ENCODE measurements at regions not wholly inside any gene's neighbourhood (a gene's known extent, or its start where the extent isn't known, plus 50 kb on each side); places are given as distances from the start of the nearest gene placed in this dataset.
"Not testable (repeated sequence)": the region's sequence is repeated elsewhere in the genome, so short reads cannot be mapped to it uniquely, and the experiment has no call there.

DNA sequence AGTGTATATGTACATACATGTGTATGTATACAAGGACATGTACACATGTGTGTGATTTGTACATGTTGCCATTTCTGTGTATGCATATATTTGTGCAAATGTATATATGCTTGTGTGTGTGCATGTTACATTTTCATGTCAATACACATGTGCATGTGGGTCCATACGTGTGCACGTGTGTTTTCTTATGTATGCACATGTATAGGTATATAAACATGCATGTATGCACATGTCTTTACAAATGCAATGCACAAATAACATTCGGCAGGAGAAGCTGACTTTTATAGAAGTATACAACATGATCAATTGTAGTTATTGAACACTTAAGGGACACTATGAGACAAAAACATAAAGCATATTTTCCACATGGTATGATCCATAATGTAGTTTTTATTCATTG, 307.4 kb upstream of the SEMA3C start:
- no peak for DNase-seq (ENCODE audit: low spot score)

DNA sequence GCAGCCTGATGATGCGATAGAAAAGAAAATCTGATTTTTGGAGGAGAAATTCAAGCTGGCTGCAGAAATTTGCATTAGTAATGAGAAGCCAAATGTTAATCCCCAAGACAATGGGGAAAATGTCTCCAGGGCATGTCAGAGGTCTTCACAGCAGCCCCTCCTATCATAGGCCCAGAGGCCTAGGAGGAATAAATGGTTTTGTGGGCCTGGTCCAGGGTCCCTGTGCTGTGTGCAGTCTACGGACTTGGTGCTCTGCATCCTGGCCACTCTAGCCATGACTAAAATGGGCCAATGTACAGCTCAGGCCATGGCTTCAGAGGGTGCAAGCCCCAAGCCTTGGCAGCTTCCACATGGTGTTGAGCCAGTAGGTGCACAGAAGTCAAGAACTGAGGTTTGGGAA, 303.8 kb upstream of the SEMA3C start:
- DNase-seq (ENCODE audit: low spot score): not testable (repeated sequence)

DNA sequence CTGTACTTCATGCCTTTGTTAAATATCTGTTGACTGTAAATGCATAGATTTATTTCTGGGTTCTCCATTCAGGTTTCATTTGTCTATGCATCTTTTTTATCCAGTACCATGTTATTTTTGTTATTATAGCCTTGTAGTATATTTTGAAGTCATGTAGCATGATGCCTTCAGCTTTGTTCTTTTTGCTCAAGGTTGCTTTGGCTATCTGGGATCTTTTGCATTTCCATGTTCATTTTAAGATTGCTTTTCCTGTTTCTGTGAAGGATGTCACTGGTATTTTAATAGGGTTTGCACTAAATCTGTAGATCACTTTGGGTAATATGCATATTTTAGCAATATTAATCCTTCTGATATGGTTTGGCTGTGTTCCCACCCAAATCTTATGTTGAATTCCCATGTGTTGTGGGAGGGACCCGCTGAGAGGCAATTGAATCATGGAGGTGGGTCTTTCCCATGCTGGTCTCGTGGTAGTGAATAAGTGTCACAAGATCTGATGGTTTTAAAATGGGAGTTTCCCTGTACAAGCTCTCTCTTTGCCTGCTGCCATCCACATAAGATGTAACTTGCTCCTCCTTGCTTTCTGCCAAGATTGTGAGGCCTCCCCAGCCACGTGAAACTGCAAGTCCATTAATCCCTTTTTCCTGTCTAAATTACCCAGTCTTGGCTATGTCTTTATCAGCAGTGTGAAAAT, 302.8 kb upstream of the SEMA3C start:
- DNase-seq (ENCODE audit: low spot score): no peak

DNA sequence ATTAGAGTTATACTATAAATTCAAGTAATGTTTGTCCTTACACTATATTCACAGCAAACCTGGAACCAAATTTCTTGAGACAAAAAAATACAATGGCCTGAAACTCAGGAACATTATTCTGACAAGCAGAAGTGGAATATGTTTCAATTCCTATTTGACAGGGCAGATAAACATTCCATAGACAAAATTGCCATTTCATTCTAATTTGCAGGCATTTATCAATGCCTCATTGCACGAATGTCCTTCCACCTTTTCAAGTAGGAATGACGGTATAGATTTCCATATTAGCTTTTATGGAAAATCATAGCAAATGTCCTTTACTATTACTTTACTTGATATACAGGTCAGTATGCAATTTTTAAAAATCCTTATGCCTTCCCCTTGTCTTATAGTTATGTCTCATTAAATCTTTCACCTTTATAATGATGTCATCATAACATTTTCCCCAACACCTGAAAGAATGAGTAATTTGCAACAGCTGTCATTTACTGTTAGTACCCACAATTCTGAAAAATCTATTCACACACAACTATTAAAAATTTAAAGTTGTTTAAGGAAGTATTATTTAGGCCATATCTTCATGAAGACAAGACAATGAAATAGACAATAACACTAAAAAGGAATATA, 299.7 kb upstream of the SEMA3C start:
- no peak for DNase-seq (ENCODE audit: low spot score)

DNA sequence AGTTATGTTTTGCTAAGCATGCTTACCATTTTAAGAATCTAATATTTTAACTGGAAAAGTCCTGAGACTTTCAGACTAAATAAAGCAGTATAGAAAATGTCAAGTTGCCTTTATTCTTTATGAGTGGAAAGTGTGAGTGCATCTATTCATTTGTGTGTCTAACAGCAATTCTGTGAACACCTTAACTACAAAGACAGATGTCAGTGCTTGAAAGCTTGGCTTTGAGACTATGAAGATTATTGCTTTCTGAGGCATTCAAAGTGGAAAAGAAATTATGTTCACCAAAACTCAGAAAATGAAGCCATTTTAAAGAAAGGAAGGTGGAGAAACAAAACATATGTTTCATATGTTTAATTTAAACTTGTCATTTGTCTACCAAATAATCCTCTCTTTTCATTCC, 294.5 kb upstream of the SEMA3C start:
- no peak for DNase-seq (ENCODE audit: low spot score)

DNA sequence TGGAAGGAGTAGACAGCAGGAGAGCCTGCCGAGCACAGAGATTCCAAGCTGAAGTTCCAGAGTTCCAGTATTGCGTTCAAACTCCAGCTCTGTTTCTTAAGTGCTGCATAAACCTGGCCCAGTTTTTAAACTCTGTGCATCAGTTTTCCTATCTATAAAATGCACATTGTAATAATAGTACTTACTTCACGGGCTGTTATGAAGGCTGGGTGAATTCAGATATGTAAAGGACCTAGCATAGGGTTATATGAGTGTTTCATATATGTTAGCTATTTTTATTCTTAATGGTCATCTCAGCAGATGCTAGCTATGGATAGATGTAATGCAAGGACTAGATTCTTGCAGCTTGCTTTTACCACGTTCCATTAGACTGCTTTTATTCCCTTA, 293.1 kb upstream of the SEMA3C start:
- no peak for DNase-seq (ENCODE audit: low spot score)

DNA sequence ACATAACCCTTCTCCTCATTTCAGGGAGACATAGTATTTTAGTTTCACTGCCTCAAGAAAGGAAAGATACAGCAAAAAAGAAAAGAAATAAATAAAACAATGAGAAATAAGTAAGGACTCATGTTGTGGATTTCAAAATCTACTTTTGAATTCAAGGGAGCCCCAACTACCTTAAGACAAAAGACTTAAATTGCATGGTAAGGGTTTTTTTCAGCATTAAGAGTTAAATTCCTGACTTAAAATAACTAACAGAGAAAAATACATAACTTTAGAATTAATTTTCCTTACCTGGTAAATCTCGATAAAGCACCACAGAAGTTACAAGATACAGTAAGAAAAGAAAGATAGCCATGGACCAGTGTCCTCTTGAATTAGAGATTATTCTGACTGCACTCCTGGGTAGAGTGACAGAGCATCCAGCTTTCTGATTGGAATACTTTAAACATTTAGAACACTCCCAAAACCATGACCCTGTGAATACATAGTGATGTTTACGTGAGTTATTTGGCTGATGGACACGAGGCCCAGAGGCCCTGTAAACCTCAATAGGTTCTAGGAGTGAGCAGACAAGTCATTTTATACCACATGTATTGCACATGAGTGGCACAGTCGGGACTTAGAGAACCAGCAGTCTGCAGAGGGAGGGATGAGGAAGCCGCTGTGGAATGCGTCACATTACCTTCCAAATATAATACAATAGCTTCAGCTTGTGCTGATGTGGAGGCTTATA, 292.5 kb upstream of the SEMA3C start:
- DNase-seq (ENCODE audit: low spot score): no peak

DNA sequence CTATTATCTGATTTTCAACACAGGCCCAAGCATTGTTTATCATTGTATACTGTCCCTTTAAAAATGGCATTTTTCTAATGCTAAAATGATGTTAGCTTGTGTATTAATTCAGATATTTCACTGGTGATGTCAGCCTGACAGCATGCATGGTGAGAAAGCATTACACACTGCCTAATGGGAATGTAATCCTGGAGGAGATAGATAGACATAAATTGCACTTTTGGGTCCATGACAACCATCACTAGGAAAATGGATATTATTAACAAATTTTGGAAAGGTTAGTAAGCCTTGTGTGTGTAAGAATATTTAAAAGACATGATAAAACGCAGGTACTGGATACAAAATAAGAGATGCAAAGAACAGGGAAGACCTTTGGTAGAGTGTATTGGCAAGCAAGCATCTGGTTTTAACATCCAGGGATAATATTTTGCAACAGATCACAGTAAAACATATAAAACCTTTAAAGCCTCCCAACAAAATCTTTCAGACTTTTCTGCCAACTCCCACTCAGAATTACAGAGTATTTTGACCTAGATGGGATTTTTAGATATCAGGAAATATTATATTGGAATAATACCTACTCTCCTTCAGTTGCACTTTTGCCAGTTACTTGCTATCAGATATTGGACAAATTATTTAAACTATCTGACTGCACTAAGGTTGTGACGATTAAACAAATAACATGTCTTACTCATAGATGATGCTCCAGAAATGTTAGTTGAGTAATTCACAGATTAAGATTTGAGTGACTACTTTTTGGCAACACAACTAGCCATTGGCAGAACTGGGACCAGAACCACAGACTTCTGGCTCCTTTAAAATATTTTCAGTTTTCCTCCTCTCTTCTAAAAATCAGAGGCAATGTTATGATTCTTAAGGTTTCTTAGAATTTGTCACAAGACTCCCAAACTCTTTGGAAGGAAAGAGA, 291.6 kb upstream of the SEMA3C start:
- DNase-seq (ENCODE audit: low spot score): no peak

DNA sequence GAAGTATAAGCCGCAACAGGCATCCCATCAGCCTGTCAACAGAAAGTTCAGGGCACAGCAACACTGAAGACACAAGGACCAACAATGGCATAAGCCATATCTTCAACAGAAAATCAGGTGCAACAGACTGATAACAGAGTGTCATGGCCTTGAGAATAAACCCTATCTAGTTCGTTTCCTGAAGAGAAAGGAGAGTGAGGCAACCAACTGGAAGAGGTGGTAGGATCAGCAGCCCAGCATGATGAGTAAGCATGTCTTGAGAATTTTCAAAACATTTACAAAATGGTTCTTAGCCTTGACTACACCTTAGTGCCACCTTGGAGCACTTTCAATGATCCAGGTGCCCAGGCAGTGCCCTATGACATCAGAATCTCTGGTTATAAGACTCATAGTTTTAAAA, 290.2 kb upstream of the SEMA3C start:
- DNase-seq (ENCODE audit: low spot score): no peak

DNA sequence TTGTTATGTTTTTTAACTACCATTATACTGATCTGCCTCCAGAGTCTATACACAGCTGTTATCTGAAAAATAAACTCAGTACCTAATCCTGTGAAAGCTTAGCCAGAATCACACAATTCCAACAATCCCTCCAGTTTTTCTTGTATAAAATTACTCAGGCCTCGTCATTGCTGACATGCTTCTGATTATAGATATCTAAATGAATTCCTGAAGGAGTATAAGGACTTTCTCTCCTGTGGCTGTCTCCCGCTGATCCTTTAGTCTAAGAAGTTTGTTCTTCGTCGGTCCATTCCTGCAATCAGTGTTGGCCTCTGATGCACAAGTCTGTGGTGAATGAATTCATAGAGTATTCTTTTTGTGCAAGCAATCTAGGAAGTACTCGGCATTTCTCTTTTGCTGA, 288.9 kb upstream of the SEMA3C start:
- no peak for DNase-seq (ENCODE audit: low spot score)

DNA sequence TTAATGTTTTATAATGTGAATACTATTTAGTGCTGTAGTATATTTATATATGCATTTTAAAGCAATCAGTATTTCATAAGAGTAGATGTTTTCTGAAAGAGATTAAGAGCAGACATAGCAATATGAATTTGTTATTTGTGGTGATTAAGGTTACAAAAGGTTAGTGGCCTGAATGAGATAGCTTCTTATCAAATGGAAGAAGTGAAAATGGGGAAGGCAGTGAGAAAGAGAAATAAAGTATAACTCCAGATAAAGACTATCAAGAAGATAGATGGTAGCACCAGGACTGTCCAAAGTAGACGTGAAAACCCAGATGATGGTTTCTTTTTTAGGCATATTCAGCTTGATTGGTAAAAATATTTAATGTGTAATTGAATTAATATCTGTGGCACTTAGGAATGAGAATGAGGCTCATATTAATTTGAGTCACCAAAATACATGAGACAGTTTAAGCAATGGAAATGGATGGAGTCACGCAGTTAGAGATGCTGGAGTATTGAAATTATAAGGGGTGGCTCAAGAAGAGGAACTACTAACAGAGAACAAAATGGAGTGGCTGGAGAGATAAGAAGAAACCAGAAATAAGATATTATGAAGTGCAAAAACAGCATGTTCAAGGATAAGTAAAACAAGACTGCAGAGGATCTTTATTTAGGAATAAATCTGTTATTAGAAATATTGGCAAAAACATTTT, 288.0 kb upstream of the SEMA3C start:
- no peak for DNase-seq (ENCODE audit: low spot score)

DNA sequence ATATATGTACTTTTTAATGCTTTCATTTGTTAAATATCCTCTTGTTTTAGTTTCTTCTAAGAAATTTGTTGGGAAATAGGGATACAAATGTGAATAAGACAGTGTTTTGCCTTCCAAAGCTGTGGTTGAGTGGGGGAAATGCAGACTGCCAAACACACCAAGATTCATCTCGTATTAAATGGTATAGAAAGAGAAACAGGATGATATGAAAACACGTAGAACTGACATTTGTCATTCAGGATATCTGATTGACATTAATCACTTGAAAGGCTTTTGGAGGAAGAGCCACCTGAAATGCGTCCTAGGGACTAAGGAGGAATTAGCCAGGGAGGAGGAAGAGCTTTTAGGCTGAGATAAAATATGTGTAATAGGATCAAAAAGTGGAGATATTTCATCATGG, 287.4 kb upstream of the SEMA3C start:
- no peak for DNase-seq (ENCODE audit: low spot score)

DNA sequence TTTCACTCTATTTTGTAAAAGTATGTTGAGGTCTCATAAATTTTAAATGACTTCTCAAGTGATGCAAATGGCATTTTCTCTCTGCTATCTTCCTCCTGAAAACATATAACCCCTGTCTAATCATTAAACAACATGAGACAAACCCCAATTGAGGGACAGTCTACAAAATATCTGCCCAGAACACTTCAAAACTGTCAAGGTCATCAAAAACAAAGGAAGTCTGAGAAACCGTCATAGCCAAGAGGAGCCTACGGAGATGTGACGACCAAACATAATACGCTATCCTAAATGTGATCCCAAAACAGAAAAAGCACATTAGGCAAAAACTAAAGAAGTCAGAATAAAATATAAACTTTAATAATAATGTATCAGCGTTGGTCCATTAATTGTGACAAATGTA, 282.3 kb upstream of the SEMA3C start:
- no peak for DNase-seq (ENCODE audit: low spot score)

DNA sequence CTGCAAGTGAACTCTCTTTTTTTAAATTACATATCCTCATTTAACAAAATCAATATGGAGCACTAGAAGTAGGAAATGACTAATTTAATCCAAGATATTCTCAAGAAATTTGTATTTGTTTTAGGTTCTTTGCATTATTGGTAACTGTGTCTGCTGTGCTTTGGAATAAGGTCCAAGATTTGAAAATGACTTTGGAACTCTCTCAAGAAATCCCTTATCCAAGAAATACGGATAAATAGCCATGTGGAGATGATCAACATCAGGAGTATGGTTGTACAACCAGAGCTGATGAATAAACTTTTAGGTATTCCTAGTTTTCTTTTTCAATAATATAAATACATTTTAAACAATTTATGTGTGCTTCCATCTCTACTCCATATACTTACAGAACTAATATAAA, 279.9 kb upstream of the SEMA3C start:
- DNase-seq (ENCODE audit: low spot score): no peak

DNA sequence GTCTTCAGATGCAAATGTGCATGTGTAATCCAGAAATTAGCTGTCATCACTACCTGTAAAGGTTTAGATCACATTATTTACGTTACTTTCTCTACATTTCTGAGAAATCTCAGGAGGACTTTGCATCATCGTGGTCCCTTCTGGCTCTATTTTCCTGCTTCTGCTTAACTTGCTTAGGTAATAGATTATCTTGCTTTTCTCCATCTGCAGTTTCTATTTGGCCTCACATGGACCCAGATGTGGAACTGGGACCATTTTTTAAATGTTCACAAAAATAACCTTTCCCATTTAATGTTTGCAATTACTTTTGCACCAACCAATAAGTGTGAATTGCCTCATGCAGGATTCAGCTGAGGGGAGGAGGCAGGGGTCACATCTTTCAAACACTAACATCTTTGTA, 278.4 kb upstream of the SEMA3C start:
- DNase-seq (ENCODE audit: low spot score): no peak

DNA sequence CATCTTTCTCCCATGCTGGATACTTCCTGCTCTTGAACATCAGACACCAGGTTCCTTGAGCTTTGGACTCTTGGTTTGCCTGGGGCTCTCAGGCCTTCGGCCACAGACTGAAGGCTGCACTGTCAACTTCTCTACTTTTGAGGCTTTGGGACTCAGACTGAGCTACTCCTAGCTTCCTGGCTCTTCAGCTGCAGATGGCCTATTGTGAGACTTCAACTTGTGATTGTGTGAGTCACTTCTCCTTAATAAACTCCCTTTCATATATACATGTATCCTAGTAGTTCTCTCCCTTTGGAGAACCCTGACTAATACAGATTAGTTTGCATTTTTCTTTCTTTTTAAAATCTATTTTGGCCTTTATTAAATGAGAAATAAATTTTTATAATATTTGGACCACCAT, 276.2 kb upstream of the SEMA3C start:
- DNase-seq (ENCODE audit: low spot score): peak; percentile 26

DNA sequence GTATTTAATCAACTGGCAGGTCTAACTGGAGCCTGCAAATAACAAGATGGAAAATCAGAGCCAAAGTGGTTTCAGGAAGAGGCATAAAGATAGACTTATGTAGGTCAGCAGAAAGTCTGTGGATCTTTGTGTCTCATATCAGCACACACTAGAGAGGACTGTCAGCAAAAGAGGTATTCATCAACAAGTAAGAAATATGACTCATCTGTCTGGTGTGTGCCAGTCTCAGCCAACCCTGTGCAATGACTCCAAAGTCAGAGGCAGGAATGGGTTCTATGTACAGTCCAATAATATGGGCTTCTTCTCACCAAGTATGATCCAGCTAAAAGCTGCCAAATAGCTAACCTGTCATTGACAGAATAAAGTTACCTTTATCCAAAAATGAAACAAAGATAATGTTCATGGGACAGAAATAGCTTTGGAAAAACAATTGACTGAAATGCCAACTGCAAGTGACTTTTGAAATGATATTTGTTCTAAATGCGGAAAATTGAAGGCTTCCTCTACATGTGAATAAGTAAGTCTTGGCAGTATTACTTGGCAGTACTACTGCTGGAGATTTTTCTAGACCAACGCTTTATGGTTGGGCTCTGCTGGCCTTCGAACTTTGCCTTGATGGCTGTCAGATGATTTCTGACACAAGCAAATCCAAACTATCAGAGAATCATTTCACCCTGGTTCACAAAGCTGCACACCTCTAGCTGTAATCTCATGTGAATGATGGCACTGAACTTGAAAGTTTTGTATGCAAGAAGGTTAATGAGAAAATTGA, 272.3 kb upstream of the SEMA3C start:
- peak; percentile 76 for DNase-seq (ENCODE audit: low spot score)

DNA sequence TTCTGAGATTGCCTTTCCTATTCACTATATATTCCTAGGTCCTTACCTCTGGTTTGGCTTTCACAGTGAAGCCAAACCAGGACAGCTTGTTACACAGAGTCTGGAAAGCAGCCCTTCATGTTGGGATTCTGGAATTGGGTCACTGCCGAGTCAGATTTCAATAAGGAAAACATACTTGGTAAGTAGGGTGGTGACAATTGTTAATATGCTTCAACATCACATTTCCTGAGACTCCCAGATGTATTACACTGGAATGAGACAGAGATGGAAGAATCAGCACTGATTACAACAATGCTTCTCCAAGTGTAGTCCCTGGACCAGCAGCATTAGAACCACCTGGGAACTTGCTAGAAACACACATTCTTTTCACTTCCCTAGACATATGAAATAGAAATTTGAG, 268.9 kb upstream of the SEMA3C start:
- DNase-seq (ENCODE audit: low spot score): no peak

DNA sequence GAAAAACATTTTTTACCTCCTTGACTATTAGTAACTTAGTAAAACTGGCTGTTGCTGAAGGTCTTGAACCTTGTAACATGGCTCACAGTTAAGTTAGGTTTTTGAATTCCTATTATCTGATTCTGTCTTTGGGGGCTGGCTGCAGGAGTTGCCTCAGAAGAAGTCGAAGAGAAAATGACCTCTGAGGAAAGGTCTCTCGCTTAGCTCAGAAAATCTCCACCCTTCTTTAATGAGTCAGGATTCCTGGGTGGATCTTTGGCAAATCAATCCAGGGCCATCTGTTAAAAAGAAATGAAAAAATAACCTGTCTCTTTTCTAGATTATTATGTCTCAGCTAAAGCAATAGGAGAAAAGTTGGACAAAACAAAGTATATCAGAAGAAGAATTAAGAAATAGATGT, 267.8 kb upstream of the SEMA3C start:
- DNase-seq (ENCODE audit: low spot score): no peak

DNA sequence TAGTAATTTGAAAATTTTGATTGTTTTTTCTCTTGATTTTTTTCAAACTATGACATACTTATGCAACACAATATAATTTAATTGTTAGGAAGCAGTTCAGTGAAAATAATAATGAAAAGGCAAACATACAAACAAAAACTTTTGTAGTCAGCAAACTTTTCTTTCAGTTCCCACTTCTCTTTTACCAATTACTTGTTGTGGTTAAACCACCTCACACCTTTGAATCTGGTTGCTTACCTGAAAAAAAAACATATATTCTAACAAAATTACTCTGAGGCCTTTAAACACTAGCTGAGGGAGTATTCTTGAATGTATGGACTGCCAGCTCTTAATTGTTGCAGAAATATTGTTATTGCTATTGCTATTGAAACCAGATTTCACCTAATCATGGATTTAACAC, 266.2 kb upstream of the SEMA3C start:
- no peak for DNase-seq (ENCODE audit: low spot score)

DNA sequence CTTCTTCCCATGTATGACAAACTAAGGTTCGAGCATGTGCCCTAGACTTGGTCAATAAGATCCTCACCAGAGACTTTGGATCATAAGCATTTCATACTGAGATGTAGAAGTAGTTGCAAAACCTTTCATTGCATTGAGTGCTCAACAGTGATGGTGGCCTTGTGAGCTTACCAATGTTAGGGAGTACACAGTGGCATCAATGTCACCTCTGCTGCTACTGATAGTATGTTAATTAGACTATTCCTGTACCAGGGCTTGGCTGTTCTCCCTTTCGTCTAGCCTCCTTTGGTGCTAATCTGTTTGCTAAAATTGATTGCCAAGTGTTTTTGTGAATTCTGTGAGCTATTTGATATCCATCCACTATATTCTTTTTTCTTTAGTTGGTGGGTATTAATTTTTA, 264.5 kb upstream of the SEMA3C start:
- DNase-seq (ENCODE audit: low spot score): no peak

Measured in A172 (cell line).